NT2/D1 (cell line): ENCODE measurements at regions not wholly inside any gene's neighbourhood (a gene's known extent, or its start where the extent isn't known, plus 50 kb on each side); places are given as distances from the start of the nearest gene placed in this dataset.

Experiments
- SUZ12 ChIP-seq: IDR thresholded peaks from 2 replicates; pipeline ENCODE4 v1.6.1; 2011; ENCODE audit not compliant: insufficient read length, insufficient read depth; ENCODE audit errors: extremely low read depth
- YY1 ChIP-seq: IDR thresholded peaks from 2 replicates; pipeline ENCODE4 v1.6.1; 2011; ENCODE audit not compliant: insufficient read length, insufficient read depth
- ZNF274 ChIP-seq: IDR thresholded peaks from 2 replicates; pipeline ENCODE4 v1.6.1; 2011; ENCODE audit warnings: mild to moderate bottlenecking, low read depth, low read length

DNA sequence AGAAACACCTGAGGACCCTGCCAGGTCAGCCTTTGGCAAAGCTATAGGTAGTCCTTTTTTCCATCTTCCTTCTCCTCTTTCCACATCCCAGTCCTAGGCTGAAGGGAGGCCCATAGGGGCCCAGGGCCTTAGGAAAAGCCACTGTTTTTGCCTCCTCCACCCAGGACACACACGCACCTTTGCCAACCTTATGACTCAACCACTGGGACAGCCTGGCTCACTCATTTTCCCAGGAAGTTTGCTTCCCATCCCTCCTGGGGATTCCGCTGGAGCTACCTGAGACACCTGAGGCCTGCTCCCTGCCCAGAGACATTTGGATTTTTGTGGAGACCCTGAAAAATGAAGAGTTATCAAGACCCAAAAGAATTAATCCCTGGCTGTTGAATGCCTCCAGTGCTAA, 273.4 kb upstream of the SIX2 start:
- TF ChIP-seq YY1 (no peak), ZNF274 (no peak), SUZ12 (no peak)
